OCI-LY7 (cell line): ENCODE measurements at regions not wholly inside any gene's neighbourhood (a gene's known extent, or its start where the extent isn't known, plus 50 kb on each side); places are given as distances from the start of the nearest gene placed in this dataset.

Source experiments
- BruUV-seq: library from RNA; stranded (reverse); fragments of 400-500 nt; replicated peaks from 2 replicates; lab custom pipeline; 2021; lab: Mats Ljungman, UMichigan
- CTCF ChIA-PET: fragments of 300-600 bp; sonication (Branson Sonifier 250); formaldehyde crosslinking; loops from one replicate; lab custom pipeline; 2022; ENCODE audit warnings: antibody characterized with exemption; ENCODE audit not compliant: unreplicated experiment; lab: Charles Lee
- POLR2A ChIA-PET: fragments of 300-600 bp; sonication (Branson Sonifier 250); formaldehyde crosslinking; loops from one replicate; lab custom pipeline; 2022; ENCODE audit warnings: antibody characterized with exemption; lab: Charles Lee
- DNase-seq: peaks from one replicate; pipeline ENCODE4 v3.0.0-alpha.2; 2015; ENCODE audit warnings: low spot score
- H2AFZ ChIP-seq: fragments of 200-600 bp; sonication (generic), shearing (Covaris generic); 2 replicates; pipeline ENCODE4 v1.6.1; 2014; ENCODE audit warnings: mild to moderate bottlenecking, antibody characterized with exemption, low read length, moderate library complexity
- H3K27ac ChIP-seq: fragments of 200-600 bp; sonication (generic); 2 replicates; pipeline ENCODE4 v1.5.1; 2014; ENCODE audit warnings: mixed run types, low read depth, mild to moderate bottlenecking, moderate library complexity, low read length, inconsistent platforms; ENCODE audit not compliant: poor library complexity, severe bottlenecking
- H3K36me3 ChIP-seq: fragments of 200-600 bp; sonication (generic); 2 replicates; pipeline ENCODE4 v1.6.1; 2014; ENCODE audit warnings: mild to moderate bottlenecking, antibody characterized with exemption, low read length, moderate library complexity, mixed read lengths; ENCODE audit not compliant: insufficient read depth
- H3K4me1 ChIP-seq: fragments of 200-600 bp; sonication (generic); 2 replicates; pipeline ENCODE4 v1.5.1; 2014; ENCODE audit warnings: mild to moderate bottlenecking, low read length; ENCODE audit not compliant: insufficient read depth, poor library complexity, severe bottlenecking
- H3K4me2 ChIP-seq: fragments of 200-600 bp; sonication (generic); 2 replicates; pipeline ENCODE4 v1.6.1; 2014; ENCODE audit warnings: mild to moderate bottlenecking, low read length
- H3K4me3 ChIP-seq: fragments of 200-600 bp; sonication (generic); 2 replicates; pipeline ENCODE4 v1.5.1; 2014; ENCODE audit warnings: mild to moderate bottlenecking, low read depth, low read length; ENCODE audit not compliant: poor library complexity, severe bottlenecking
- H3K79me2 ChIP-seq: fragments of 200-600 bp; sonication (generic); 2 replicates; pipeline ENCODE4 v1.6.1; 2016; ENCODE audit warnings: low read depth, mild to moderate bottlenecking, low read length, moderate library complexity, mixed read lengths; ENCODE audit not compliant: insufficient read depth
- H3K9me2 ChIP-seq: fragments of 200-600 bp; sonication (generic); 2 replicates; pipeline ENCODE4 v1.6.1; 2016; ENCODE audit warnings: mild to moderate bottlenecking, low read length, mixed read lengths; ENCODE audit not compliant: insufficient read depth
- H3K9me3 ChIP-seq: fragments of 200-600 bp; sonication (generic); 2 replicates; pipeline ENCODE4 v1.6.1; 2014; ENCODE audit warnings: mild to moderate bottlenecking, mixed run types, low read length, mixed read lengths
- H4K20me1 ChIP-seq: fragments of 200-600 bp; sonication (generic); 2 replicates; pipeline ENCODE4 v1.6.1; 2014; ENCODE audit warnings: mild to moderate bottlenecking, antibody characterized with exemption, low read length, moderate library complexity, mixed read lengths; ENCODE audit not compliant: insufficient read depth
- CTCF ChIP-seq: fragments of 200-600 bp; sonication (generic); conservative IDR thresholded peaks from 2 replicates; pipeline ENCODE4 v1.5.1; 2014; ENCODE audit warnings: mild to moderate bottlenecking, antibody characterized with exemption, low read length, moderate library complexity, mixed read lengths
- EZH2phosphoT487 ChIP-seq: fragments of 200-600 bp; sonication (generic); IDR thresholded peaks from 2 replicates; pipeline ENCODE4 v1.6.1; 2018; ENCODE audit warnings: low read depth, borderline replicate concordance, mild to moderate bottlenecking, mixed run types, antibody characterized with exemption, low read length, moderate library complexity, mixed read lengths
- intact Hi-C: fragments of 100-400 bp; cut with micrococcal nuclease; formaldehyde crosslinking; loops from one replicate; pipeline ENCODE4 v1.10.0; 2022; ENCODE audit not compliant: unreplicated experiment

GRCh38 chr6:163836876-163837690, 422.6 kb downstream of the QKI start:
- Histone ChIP-seq H3K9me3 (0 out of 2 replicates have a peak, but pooled peaks cover 6% of the 10 kb centered on the region), H3K4me1 (no peaks in the 10 kb centered on the region), H3K4me3 (no peak overlapping the region), H3K36me3 (no peaks in the 10 kb centered on the region), H3K79me2 (no peaks in the 10 kb centered on the region), H3K9me2 (no peaks in the 10 kb centered on the region), H4K20me1 (no peaks in the 10 kb centered on the region), H2AFZ (no peak overlapping the region), H3K27ac (no peak overlapping the region), H3K4me2 (no peak overlapping the region)
- TF ChIP-seq EZH2phosphoT487 (no peak), CTCF (no peak)
- POLR2A ChIA-PET, result interaction anchor here (0.6 to 0.7 kb wide), 2 partner anchors 76 to 283 kb away, joined by 3 to 4 read pairs; no protein-coding TSS in a partner anchor
- BruUV-seq, result no TSS peak
- no peak for DNase-seq
- CTCF ChIA-PET, result no interaction called here
- intact Hi-C loops, result no loop called here

GRCh38 chr6:163835439-163836171, 421.1 kb downstream of the QKI start:
- Histone ChIP-seq H3K36me3 (no peaks in the 10 kb centered on the region), H3K4me2 (no peak overlapping the region), H2AFZ (no peak overlapping the region), H4K20me1 (no peaks in the 10 kb centered on the region), H3K4me3 (no peak overlapping the region), H3K27ac (no peak overlapping the region), H3K9me2 (no peaks in the 10 kb centered on the region), H3K9me3 (no peaks in the 10 kb centered on the region), H3K4me1 (no peaks in the 10 kb centered on the region), H3K79me2 (no peaks in the 10 kb centered on the region)
- DNase-seq, result no peak
- TF ChIP-seq CTCF, result no peak
- POLR2A ChIA-PET, result no interaction called here
- CTCF ChIA-PET, result no interaction called here
- no TSS peak for BruUV-seq
- intact Hi-C loops, result no loop called here
